ENCODE measurements at regions not wholly inside any gene's neighbourhood (a gene's known extent, or its start where the extent isn't known, plus 50 kb on each side); places are given as distances from the start of the nearest gene placed in this dataset.

GRCh38 chr12:33678221-33678964, 238.8 kb upstream of the SYT10 start:
- no peak for DNase-seq
- no peak for ATAC-seq (ENCODE audit: poor library complexity)
- peaks cover 4% of the 10 kb centered on the region for H3K9me3 Mint-ChIP-seq
- H3K27ac Mint-ChIP-seq, result no peak overlapping the region
- Histone ChIP-seq H3K9me3 (ENCODE audit: control insufficient read depth in 1 of 2, insufficient read depth in 1 of 2, low read length in 2 of 2) (no peaks in the 10 kb centered on the region), H3K4me1 (ENCODE audit: insufficient read depth, low read length) (no peaks in the 10 kb centered on the region), H3K36me3 (ENCODE audit: insufficient read depth, low read length) (no peaks in the 10 kb centered on the region), H3K27ac (ENCODE audit: low read depth in 1 of 2, low read length in 2 of 2) (no peak overlapping the region), H3K4me3 (ENCODE audit: low read length) (no peak overlapping the region), H3K27me3 (ENCODE audit: control insufficient read depth in 1 of 2, insufficient read depth in 2 of 2, low read length in 2 of 2) (no peaks in the 10 kb centered on the region)
- intact Hi-C loops (cut with DNase I, micrococcal nuclease), result no loop called here
- no peaks in the 10 kb centered on the region for H3K4me1 Mint-ChIP-seq (ENCODE audit: low read depth)
- H3K4me3 Mint-ChIP-seq, result no peak overlapping the region
- no peak for TF ChIP-seq CTCF (IDR thresholded peaks at IDR 0.05)
- H3K36me3 Mint-ChIP-seq (ENCODE audit: low read depth), result no peaks in the 10 kb centered on the region
- POLR2A ChIA-PET, result no interaction called here
- H3K27me3 Mint-ChIP-seq, result no peaks in the 10 kb centered on the region
- CTCF ChIA-PET, result no interaction called here

GRCh38 chr12:33690562-33690961, 250.9 kb upstream of the SYT10 start:
- H3K9me3 Mint-ChIP-seq, result peaks cover 3% of the 10 kb centered on the region
- Histone ChIP-seq H3K27ac (ENCODE audit: low read depth in 1 of 2, low read length in 2 of 2) (no peak overlapping the region), H3K4me1 (ENCODE audit: insufficient read depth, low read length) (no peaks in the 10 kb centered on the region), H3K36me3 (ENCODE audit: insufficient read depth, low read length) (no peaks in the 10 kb centered on the region), H3K27me3 (ENCODE audit: control insufficient read depth in 1 of 2, insufficient read depth in 2 of 2, low read length in 2 of 2) (no peaks in the 10 kb centered on the region), H3K9me3 (ENCODE audit: control insufficient read depth in 1 of 2, insufficient read depth in 1 of 2, low read length in 2 of 2) (no peaks in the 10 kb centered on the region), H3K4me3 (ENCODE audit: low read length) (no peak overlapping the region)
- TF ChIP-seq CTCF (IDR thresholded peaks at IDR 0.05), result no peak
- no peaks in the 10 kb centered on the region for H3K36me3 Mint-ChIP-seq (ENCODE audit: low read depth)
- ATAC-seq (ENCODE audit: poor library complexity) (no peak), DNase-seq (no peak)
- intact Hi-C loops (cut with DNase I, micrococcal nuclease), result no loop called here
- POLR2A ChIA-PET, result no interaction called here
- H3K27ac Mint-ChIP-seq, result no peak overlapping the region
- H3K27me3 Mint-ChIP-seq, result no peaks in the 10 kb centered on the region
- no peak overlapping the region for H3K4me3 Mint-ChIP-seq
- CTCF ChIA-PET, result interaction anchor here (0.6 kb wide), 1 partner anchor 196 kb away, joined by 4 read pairs; no protein-coding TSS in a partner anchor
- H3K4me1 Mint-ChIP-seq (ENCODE audit: low read depth), result no peaks in the 10 kb centered on the region

GRCh38 chr12:33703221-33703620, 263.6 kb upstream of the SYT10 start:
- TF ChIP-seq CTCF (IDR thresholded peaks at IDR 0.05), result no peak
- POLR2A ChIA-PET, result no interaction called here
- no peaks in the 10 kb centered on the region for H3K4me1 Mint-ChIP-seq (ENCODE audit: low read depth)
- Histone ChIP-seq H3K27ac (ENCODE audit: low read depth in 1 of 2, low read length in 2 of 2) (no peak overlapping the region), H3K4me1 (ENCODE audit: insufficient read depth, low read length) (no peaks in the 10 kb centered on the region), H3K4me3 (ENCODE audit: low read length) (no peak overlapping the region), H3K27me3 (ENCODE audit: control insufficient read depth in 1 of 2, insufficient read depth in 2 of 2, low read length in 2 of 2) (no peaks in the 10 kb centered on the region), H3K36me3 (ENCODE audit: insufficient read depth, low read length) (no peaks in the 10 kb centered on the region), H3K9me3 (ENCODE audit: control insufficient read depth in 1 of 2, insufficient read depth in 1 of 2, low read length in 2 of 2) (no peaks in the 10 kb centered on the region)
- no peaks in the 10 kb centered on the region for H3K27me3 Mint-ChIP-seq
- H3K36me3 Mint-ChIP-seq (ENCODE audit: low read depth), result no peaks in the 10 kb centered on the region
- intact Hi-C loops (cut with DNase I, micrococcal nuclease), result no loop called here
- no peak overlapping the region for H3K27ac Mint-ChIP-seq
- ATAC-seq (ENCODE audit: poor library complexity), result no peak
- no peak for DNase-seq
- H3K4me3 Mint-ChIP-seq, result no peak overlapping the region
- no peaks in the 10 kb centered on the region for H3K9me3 Mint-ChIP-seq
- CTCF ChIA-PET, result no interaction called here
